ENCODE measurements at regions not wholly inside any gene's neighbourhood (a gene's known extent, or its start where the extent isn't known, plus 50 kb on each side); places are given as distances from the start of the nearest gene placed in this dataset.

DNA sequence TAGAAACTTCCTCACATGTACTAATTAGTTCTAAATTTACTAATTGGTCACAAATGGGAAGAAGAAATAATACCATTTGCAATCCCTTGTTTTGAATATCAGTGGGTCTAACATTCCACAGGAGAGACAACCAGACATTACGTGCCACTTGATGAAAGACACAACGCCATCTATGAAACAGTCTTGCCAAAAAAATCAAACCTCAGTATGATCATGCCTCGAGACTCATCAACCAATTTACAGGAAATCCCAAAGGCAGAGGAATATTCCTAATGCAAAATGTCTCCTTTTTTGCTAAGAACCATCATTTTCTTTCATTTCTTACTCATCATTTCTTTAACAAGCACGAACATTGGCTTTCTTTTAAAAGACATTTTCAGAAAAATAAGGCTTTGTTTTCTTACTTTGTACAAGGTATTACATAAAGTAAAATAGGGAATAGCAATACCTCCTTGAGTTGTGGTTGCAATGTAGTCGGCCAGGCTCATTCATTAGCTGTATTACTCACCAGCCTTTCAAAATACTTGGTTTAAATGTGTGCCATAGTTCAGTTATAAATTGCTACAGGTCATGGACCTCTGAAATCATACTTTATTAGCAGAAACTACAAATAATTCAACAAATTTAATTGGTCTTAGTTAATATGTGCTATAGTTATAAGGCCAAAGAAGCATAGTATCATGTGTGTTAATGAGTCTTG, 436.2 kb upstream of the FLRT2 start:
- Histone ChIP-seq H3K4me3 (IDR thresholded peaks at IDR 0.05; ENCODE audit: insufficient read depth, low read depth, low read length) (no peak overlapping the region), H2AFZ (ENCODE audit: low read depth) (no peak overlapping the region)
- TF ChIP-seq, protein P1, sequence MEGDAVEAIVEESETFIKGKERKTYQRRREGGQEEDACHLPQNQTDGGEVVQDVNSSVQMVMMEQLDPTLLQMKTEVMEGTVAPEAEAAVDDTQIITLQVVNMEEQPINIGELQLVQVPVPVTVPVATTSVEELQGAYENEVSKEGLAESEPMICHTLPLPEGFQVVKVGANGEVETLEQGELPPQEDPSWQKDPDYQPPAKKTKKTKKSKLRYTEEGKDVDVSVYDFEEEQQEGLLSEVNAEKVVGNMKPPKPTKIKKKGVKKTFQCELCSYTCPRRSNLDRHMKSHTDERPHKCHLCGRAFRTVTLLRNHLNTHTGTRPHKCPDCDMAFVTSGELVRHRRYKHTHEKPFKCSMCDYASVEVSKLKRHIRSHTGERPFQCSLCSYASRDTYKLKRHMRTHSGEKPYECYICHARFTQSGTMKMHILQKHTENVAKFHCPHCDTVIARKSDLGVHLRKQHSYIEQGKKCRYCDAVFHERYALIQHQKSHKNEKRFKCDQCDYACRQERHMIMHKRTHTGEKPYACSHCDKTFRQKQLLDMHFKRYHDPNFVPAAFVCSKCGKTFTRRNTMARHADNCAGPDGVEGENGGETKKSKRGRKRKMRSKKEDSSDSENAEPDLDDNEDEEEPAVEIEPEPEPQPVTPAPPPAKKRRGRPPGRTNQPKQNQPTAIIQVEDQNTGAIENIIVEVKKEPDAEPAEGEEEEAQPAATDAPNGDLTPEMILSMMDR (conservative IDR thresholded peaks at IDR 0.05; ENCODE audit: low read depth, low read length) = no peak

DNA sequence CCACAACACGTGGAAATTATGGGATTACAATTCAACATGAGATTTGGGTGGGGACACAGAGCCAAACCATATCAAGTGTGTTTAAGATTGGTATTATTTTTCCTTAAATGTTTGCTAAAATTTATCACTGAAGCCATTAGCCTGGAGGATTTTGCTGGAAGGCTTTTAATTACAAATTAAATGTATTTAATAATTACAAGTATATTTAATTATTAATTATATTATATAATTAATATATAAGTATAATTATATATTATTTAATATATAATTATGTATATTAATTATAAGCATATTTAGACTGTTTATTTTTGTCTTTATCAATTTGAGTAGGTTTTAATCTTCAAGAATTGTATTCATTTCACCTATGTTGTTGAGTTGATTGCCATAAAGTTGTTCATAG, 427.4 kb upstream of the FLRT2 start:
- no peak overlapping the region for H3K4me2 ChIP-seq
- no peak overlapping the region for H3K27ac ChIP-seq
- no peaks in the 10 kb centered on the region for H3K79me2 ChIP-seq (ENCODE audit: insufficient read depth, low read depth)
- H3K36me3 ChIP-seq (ENCODE audit: insufficient read depth) = no peaks in the 10 kb centered on the region
- no peak overlapping the region for H3K4me3 ChIP-seq (IDR thresholded peaks at IDR 0.05; ENCODE audit: insufficient read depth, low read depth, low read length)
- H4K20me1 ChIP-seq (ENCODE audit: insufficient read depth) = no peaks in the 10 kb centered on the region
- H3K9ac ChIP-seq = no peak overlapping the region
- TF ChIP-seq, protein P1 (conservative IDR thresholded peaks at IDR 0.05; ENCODE audit: low read depth, low read length) = no peak
- H2AFZ ChIP-seq (ENCODE audit: low read depth) = no peak overlapping the region
- no peaks in the 10 kb centered on the region for H3K27me3 ChIP-seq (ENCODE audit: insufficient read depth, low read depth)
- H3K4me1 ChIP-seq (ENCODE audit: low read depth, poor library complexity, severe bottlenecking) = no peaks in the 10 kb centered on the region

More for the DNA sequence above, 436.2 kb upstream of the FLRT2 start:
- Histone ChIP-seq H3K27me3 (ENCODE audit: insufficient read depth, low read depth) (no peaks in the 10 kb centered on the region), H3K9ac (no peak overlapping the region), H4K20me1 (ENCODE audit: insufficient read depth) (no peaks in the 10 kb centered on the region), H3K27ac (no peak overlapping the region), H3K4me2 (no peak overlapping the region), H3K4me1 (ENCODE audit: low read depth, poor library complexity, severe bottlenecking) (no peaks in the 10 kb centered on the region), H3K36me3 (ENCODE audit: insufficient read depth) (no peaks in the 10 kb centered on the region), H3K79me2 (ENCODE audit: insufficient read depth, low read depth) (no peaks in the 10 kb centered on the region)

DNA sequence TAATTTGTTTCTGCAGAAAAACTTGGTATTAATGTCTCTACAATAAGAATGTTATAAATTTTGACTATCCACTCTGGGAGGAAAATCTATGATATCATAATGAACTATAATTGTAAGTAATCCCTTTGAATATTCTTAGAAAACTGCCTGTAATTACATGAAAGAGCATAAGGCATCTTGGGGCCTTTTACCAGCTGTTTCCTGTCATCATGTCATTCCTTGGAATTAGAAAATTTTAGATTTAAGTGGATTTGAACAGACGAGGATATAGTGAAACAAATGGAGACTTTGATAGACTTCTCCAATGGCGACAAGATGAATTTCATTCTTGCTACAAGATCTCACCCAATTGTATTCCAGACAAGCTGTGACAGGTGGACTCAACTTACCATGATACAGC, 423.4 kb upstream of the FLRT2 start:
- Histone ChIP-seq H3K27ac (no peak overlapping the region), H3K27me3 (ENCODE audit: insufficient read depth, low read depth) (no peaks in the 10 kb centered on the region), H2AFZ (ENCODE audit: low read depth) (no peak overlapping the region), H3K9ac (no peak overlapping the region), H3K36me3 (ENCODE audit: insufficient read depth) (no peaks in the 10 kb centered on the region), H3K4me3 (IDR thresholded peaks at IDR 0.05; ENCODE audit: insufficient read depth, low read depth, low read length) (no peak overlapping the region), H3K4me1 (ENCODE audit: low read depth, poor library complexity, severe bottlenecking) (no peaks in the 10 kb centered on the region), H4K20me1 (ENCODE audit: insufficient read depth) (no peaks in the 10 kb centered on the region), H3K79me2 (ENCODE audit: insufficient read depth, low read depth) (no peaks in the 10 kb centered on the region), H3K4me2 (no peak overlapping the region)
- TF ChIP-seq, protein P1 (conservative IDR thresholded peaks at IDR 0.05; ENCODE audit: low read depth, low read length) = no peak

DNA sequence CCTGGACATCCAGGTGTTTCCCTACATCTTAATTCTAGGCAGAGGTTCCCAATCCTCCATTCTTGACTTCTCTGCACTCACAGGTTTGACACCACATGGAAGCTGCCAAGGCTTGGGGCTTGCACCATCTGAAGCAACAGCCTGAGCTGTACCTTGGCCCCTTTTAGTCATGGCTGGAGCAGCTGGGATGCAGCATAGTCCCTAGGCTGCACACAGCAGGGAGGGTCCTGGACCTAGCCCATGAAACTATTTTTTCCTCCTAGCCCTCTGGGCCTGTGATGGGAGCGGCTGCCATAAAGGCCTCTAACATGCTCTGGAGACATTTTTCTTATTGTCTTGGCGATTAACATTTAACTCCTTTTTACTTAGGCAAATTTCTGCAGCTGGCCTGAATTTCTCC, 417.2 kb upstream of the FLRT2 start:
- no peak overlapping the region for H3K4me2 ChIP-seq
- no peak overlapping the region for H3K4me3 ChIP-seq (IDR thresholded peaks at IDR 0.05; ENCODE audit: insufficient read depth, low read depth, low read length)
- TF ChIP-seq, protein P1 (conservative IDR thresholded peaks at IDR 0.05; ENCODE audit: low read depth, low read length) = no peak
- no peak overlapping the region for H3K9ac ChIP-seq
- H3K27me3 ChIP-seq (ENCODE audit: insufficient read depth, low read depth) = no peaks in the 10 kb centered on the region
- no peak overlapping the region for H2AFZ ChIP-seq (ENCODE audit: low read depth)
- H4K20me1 ChIP-seq (ENCODE audit: insufficient read depth) = no peaks in the 10 kb centered on the region
- no peak overlapping the region for H3K27ac ChIP-seq
- H3K36me3 ChIP-seq (ENCODE audit: insufficient read depth) = no peaks in the 10 kb centered on the region
- H3K79me2 ChIP-seq (ENCODE audit: insufficient read depth, low read depth) = no peaks in the 10 kb centered on the region
- no peaks in the 10 kb centered on the region for H3K4me1 ChIP-seq (ENCODE audit: low read depth, poor library complexity, severe bottlenecking)
